Naive thymus-derived CD4-positive, alpha-beta T cell (primary cell): ENCODE measurements at regions not wholly inside any gene's neighbourhood (a gene's known extent, or its start where the extent isn't known, plus 50 kb on each side); places are given as distances from the start of the nearest gene placed in this dataset.

Source experiments
- ATAC-seq: fragments of 150-1000 bp; cut with Tn5 transposase; 2 replicates; pipeline ENCODE4 v1.10.0; 2021; ENCODE audit warnings: mild to moderate bottlenecking, moderate library complexity
- CTCF ChIA-PET: fragments of 350-600 bp; sonication (Branson Sonifier 250); formaldehyde crosslinking; loops from one replicate; lab custom pipeline; 2021; ENCODE audit warnings: antibody characterized with exemption; lab: Charles Lee
- POLR2A ChIA-PET: fragments of 350-600 bp; sonication (Branson Sonifier 250); formaldehyde crosslinking; loops from one replicate; lab custom pipeline; 2021; ENCODE audit warnings: antibody characterized with exemption, inconsistent platforms; lab: Charles Lee
- DNase-seq, 9 donors: peaks; one replicate each; pipeline versions ENCODE4 v3.0.0 to v3.0.0-alpha.2; 2020 to 2022; ENCODE audit warnings: mixed read lengths in 1 of 9
- H3K27ac ChIP-seq: one replicate; pipeline ENCODE4 v1.7.0; 2013; ENCODE audit warnings: mild to moderate bottlenecking, low read depth, low read length, moderate library complexity
- H3K27me3 ChIP-seq, 2 donors: one replicate each; pipeline ENCODE4 v1.7.0; 2013; ENCODE audit warnings: low read length in 2 of 2, mild to moderate bottlenecking in 2 of 2, moderate library complexity in 2 of 2; ENCODE audit not compliant: control insufficient read depth in 2 of 2, insufficient read depth in 2 of 2
- H3K36me3 ChIP-seq, 3 experiments: 1 replicate in 2 of 3; 2 replicates in 1 of 3; pipeline ENCODE4 v1.7.0; 2013; ENCODE audit warnings: low read length in 3 of 3, mild to moderate bottlenecking in 3 of 3, moderate library complexity in 1 of 3; ENCODE audit not compliant: insufficient read depth in 3 of 3, control insufficient read depth in 2 of 3
- H3K4me1 ChIP-seq, 2 donors: one replicate each; pipeline ENCODE4 v1.7.0; 2013; ENCODE audit warnings: low read length in 2 of 2, mild to moderate bottlenecking in 2 of 2, moderate library complexity in 1 of 2; ENCODE audit not compliant: control insufficient read depth in 2 of 2, insufficient read depth in 2 of 2
- H3K4me3 ChIP-seq: 2 replicates; pipeline ENCODE4 v1.7.0; 2013; ENCODE audit warnings: mild to moderate bottlenecking, low read length
- H3K9me3 ChIP-seq, 3 experiments: 1 replicate in 2 of 3; 2 replicates in 1 of 3; pipeline ENCODE4 v1.7.0; 2013; ENCODE audit warnings: low read length in 3 of 3; ENCODE audit not compliant: control insufficient read depth in 2 of 3
- H3K27ac Mint-ChIP-seq, 9 donors: one replicate each; pipeline ENCODE4 v1.8.0; 2020 to 2022; ENCODE audit warnings: mixed read lengths in 9 of 9, mild to moderate bottlenecking in 8 of 9, moderate library complexity in 5 of 9, inconsistent platforms in 2 of 9
- H3K27me3 Mint-ChIP-seq, 5 donors: one replicate each; pipeline ENCODE4 v1.8.0; 2021 to 2022; ENCODE audit warnings: mixed read lengths in 5 of 5, mild to moderate bottlenecking in 1 of 5
- H3K36me3 Mint-ChIP-seq, 5 donors: one replicate each; pipeline ENCODE4 v1.8.0; 2020 to 2022; ENCODE audit warnings: mixed read lengths in 5 of 5, mild to moderate bottlenecking in 3 of 5, inconsistent platforms in 1 of 5
- H3K4me1 Mint-ChIP-seq, 7 donors: one replicate each; pipeline ENCODE4 v1.8.0; 2020 to 2022; ENCODE audit warnings: mixed read lengths in 7 of 7, mild to moderate bottlenecking in 3 of 7, inconsistent platforms in 1 of 7
- H3K4me3 Mint-ChIP-seq, 10 donors: one replicate each; pipeline ENCODE4 v1.8.0; 2020 to 2022; ENCODE audit warnings: mild to moderate bottlenecking in 10 of 10, mixed read lengths in 10 of 10, moderate library complexity in 6 of 10, inconsistent platforms in 2 of 10
- H3K9me3 Mint-ChIP-seq, 11 donors: one replicate each; pipeline ENCODE4 v1.8.0; 2020 to 2022; ENCODE audit warnings: mixed read lengths in 11 of 11, mild to moderate bottlenecking in 4 of 11, inconsistent platforms in 1 of 11, moderate library complexity in 1 of 11
- intact Hi-C, 2 donors: fragments of 100-400 bp; cut with micrococcal nuclease; formaldehyde crosslinking; loops; one replicate each; pipeline ENCODE4 v1.15.1; 2023

DNA sequence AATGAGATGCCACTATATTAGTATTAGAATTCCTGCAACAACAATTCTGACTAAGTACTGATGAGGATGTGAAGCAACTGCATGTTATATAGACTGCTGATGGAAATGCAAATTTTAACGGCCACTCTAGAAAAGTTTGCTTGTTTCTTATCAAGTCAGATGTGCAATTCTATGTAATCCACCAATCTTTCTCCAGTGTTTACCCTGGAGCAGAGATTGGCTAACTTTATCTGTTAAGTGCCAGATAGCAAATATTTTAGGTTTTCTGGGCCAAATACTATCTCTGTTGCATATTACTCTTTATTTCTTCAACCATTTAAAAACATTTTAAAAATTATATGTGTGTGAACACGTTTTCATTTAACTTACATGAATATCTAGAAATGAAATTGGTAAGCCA is 586.9 kb downstream of the FAM181B start:
- ChIA-PET CTCF (no interaction called here), POLR2A (no interaction called here)
- H3K27ac ChIP-seq: no peak overlapping the region
- H3K36me3 ChIP-seq: no peaks in the 10 kb centered on the region
- no peaks in the 10 kb centered on the region for H3K9me3 ChIP-seq
- H3K4me3 ChIP-seq: no peak overlapping the region
- intact Hi-C loops: no loop called here
- no peak for DNase-seq
- H3K4me1 Mint-ChIP-seq: no peaks in the 10 kb centered on the region
- ATAC-seq: no peak
- no peak overlapping the region for H3K4me3 Mint-ChIP-seq
- H3K4me1 ChIP-seq: no peaks in the 10 kb centered on the region
- H3K27me3 ChIP-seq: no peaks in the 10 kb centered on the region
- peaks cover 0 to 5% (median 3%) of the 10 kb centered on the region in 5 donors for H3K27me3 Mint-ChIP-seq
- H3K27ac Mint-ChIP-seq: no peak overlapping the region
- H3K9me3 Mint-ChIP-seq: no peaks in the 10 kb centered on the region
- H3K36me3 Mint-ChIP-seq: no peaks in the 10 kb centered on the region

GRCh38 chr11:82118946-82119345 is 614.7 kb downstream of the FAM181B start:
- CTCF ChIA-PET: no interaction called here
- no peak overlapping the region for H3K27ac Mint-ChIP-seq
- peaks cover 0 to 18% (median 10%) of the 10 kb centered on the region in 5 donors for H3K27me3 Mint-ChIP-seq
- ATAC-seq (no peak), DNase-seq (no peak)
- no peaks in the 10 kb centered on the region for H3K27me3 ChIP-seq
- no peaks in the 10 kb centered on the region for H3K9me3 ChIP-seq
- no peaks in the 10 kb centered on the region for H3K36me3 ChIP-seq
- H3K27ac ChIP-seq: no peak overlapping the region
- intact Hi-C loops: loop anchor here in 1 of 2 donors (10.0 kb wide), 1 partner anchor 334 kb away; no protein-coding TSS in a partner anchor
- no peaks in the 10 kb centered on the region for H3K4me1 Mint-ChIP-seq
- H3K4me3 ChIP-seq: no peak overlapping the region
- H3K4me3 Mint-ChIP-seq: no peak overlapping the region
- POLR2A ChIA-PET: no interaction called here
- no peaks in the 10 kb centered on the region for H3K4me1 ChIP-seq
- H3K9me3 Mint-ChIP-seq: peaks cover 0 to 7% (median 0%) of the 10 kb centered on the region in 11 donors
- no peaks in the 10 kb centered on the region for H3K36me3 Mint-ChIP-seq

DNA sequence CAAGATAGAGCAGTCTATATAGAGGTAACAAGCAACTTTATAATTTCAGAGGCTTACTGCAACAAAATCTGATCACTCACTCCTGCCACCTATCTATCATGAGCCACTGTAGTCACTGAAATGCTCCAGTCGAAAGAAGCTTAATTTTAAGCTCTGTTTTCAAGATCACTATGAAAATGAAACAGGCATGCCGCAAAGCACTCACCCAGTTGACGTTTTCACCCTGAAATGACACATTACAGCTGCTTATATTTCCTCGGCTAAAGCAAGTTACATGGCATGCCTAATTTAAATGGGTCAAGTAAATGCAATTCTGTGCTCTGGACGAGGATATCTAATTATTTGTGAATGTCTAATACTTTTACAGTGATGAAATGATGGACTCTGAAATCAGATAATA is 616.3 kb downstream of the FAM181B start:
- no peaks in the 10 kb centered on the region for H3K4me1 ChIP-seq
- no peak for DNase-seq
- no peak for ATAC-seq
- Mint-ChIP-seq H3K27me3 (peaks cover 0 to 18% (median 8%) of the 10 kb centered on the region in 5 donors), H3K36me3 (no peaks in the 10 kb centered on the region), H3K27ac (no peak overlapping the region), H3K9me3 (peaks cover 0 to 7% (median 0%) of the 10 kb centered on the region in 11 donors), H3K4me1 (no peaks in the 10 kb centered on the region), H3K4me3 (no peak overlapping the region)
- POLR2A ChIA-PET: interaction anchor here (0.6 kb wide), 1 partner anchor 17 kb away, joined by 3 read pairs; no protein-coding TSS in a partner anchor
- H3K27me3 ChIP-seq: no peaks in the 10 kb centered on the region
- no peaks in the 10 kb centered on the region for H3K36me3 ChIP-seq
- CTCF ChIA-PET: no interaction called here
- intact Hi-C loops: loop anchor here in 1 of 2 donors (10.0 kb wide), 1 partner anchor 333 kb away; no protein-coding TSS in a partner anchor
- H3K27ac ChIP-seq: no peak overlapping the region
- H3K9me3 ChIP-seq: no peaks in the 10 kb centered on the region
- no peak overlapping the region for H3K4me3 ChIP-seq

DNA sequence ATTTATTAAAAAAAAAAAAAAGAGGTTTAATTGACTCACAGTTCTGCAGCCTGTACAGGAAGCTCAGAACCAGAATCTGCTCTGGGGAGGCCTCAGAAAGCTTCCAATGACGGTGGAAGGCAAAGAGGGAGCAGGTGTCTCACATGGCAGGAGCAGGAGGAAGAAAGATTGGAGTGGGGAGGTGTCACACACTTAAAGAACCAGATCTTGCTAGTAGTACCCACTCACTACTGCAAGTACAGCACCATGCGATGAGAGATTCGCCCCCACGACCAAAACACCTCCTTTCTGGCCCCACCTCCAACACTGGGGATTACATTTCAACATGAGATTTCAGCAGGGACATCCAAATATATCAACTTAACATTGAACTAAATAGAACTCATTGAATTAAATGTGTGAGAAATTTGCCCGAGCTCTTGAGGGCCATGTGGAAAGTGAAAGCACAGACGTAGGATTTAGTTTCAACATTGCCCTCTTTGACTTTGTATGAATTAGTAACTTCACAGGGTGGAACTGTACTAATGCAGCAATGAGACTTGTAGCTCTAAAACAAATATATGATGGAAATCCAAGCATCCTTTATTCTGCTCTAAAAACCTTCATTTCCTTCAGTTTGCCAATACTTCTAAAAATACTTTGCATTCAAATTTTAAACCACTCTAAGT is 628.2 kb downstream of the FAM181B start:
- no peaks in the 10 kb centered on the region for H3K4me1 ChIP-seq
- H3K4me3 ChIP-seq: no peak overlapping the region
- H3K27me3 ChIP-seq: no peaks in the 10 kb centered on the region
- intact Hi-C loops: no loop called here
- DNase-seq (no peak), ATAC-seq (no peak)
- H3K36me3 ChIP-seq: no peaks in the 10 kb centered on the region
- Mint-ChIP-seq H3K36me3 (no peaks in the 10 kb centered on the region), H3K4me1 (no peaks in the 10 kb centered on the region), H3K27me3 (peaks cover 0 to 10% (median 0%) of the 10 kb centered on the region in 5 donors), H3K27ac (no peak overlapping the region), H3K4me3 (no peak overlapping the region), H3K9me3 (peaks cover 0 to 4% (median 0%) of the 10 kb centered on the region in 11 donors)
- H3K27ac ChIP-seq: no peak overlapping the region
- ChIA-PET POLR2A (no interaction called here), CTCF (interaction anchor here (0.6 kb wide), 1 partner anchor 591 kb away, joined by 3 read pairs; no protein-coding TSS in a partner anchor)
- no peaks in the 10 kb centered on the region for H3K9me3 ChIP-seq

GRCh38 chr11:82092904-82093303 is 640.8 kb downstream of the FAM181B start:
- POLR2A ChIA-PET: no interaction called here
- H3K36me3 Mint-ChIP-seq: no peaks in the 10 kb centered on the region
- Histone ChIP-seq H3K36me3 (no peaks in the 10 kb centered on the region), H3K4me3 (no peak overlapping the region), H3K9me3 (no peaks in the 10 kb centered on the region), H3K27ac (no peak overlapping the region), H3K4me1 (no peaks in the 10 kb centered on the region), H3K27me3 (no peaks in the 10 kb centered on the region)
- H3K27ac Mint-ChIP-seq: no peak overlapping the region
- peaks cover 0 to 2% (median 0%) of the 10 kb centered on the region in 7 donors for H3K4me1 Mint-ChIP-seq
- H3K27me3 Mint-ChIP-seq: peaks cover 0 to 6% (median 0%) of the 10 kb centered on the region in 5 donors
- H3K9me3 Mint-ChIP-seq: peaks cover 0 to 1% (median 0%) of the 10 kb centered on the region in 11 donors
- ATAC-seq (no peak), DNase-seq (no peak)
- no peak overlapping the region for H3K4me3 Mint-ChIP-seq
- CTCF ChIA-PET: no interaction called here
- intact Hi-C loops: no loop called here

DNA sequence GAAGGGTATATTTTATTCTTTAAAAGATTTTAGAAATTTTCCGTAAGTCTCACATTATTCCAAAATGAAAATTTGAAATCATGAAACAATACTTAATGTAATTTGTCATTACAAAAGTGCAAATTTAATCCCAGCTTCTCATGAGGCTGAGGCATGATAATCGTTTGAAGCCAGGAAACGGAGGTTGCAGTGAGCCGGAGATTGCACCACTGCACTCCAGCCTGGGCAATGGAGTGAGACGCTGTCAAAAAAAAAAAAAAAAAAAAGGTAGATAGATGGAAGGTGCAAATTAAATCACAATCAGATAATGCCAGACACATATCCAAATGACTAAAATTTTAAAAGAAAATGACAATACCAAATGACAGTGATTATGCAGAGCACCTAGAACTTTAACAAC is 644.2 kb downstream of the FAM181B start:
- Mint-ChIP-seq H3K27me3 (peaks cover 0 to 15% (median 3%) of the 10 kb centered on the region in 5 donors), H3K4me3 (no peak overlapping the region), H3K27ac (no peak overlapping the region), H3K4me1 (peaks cover 0 to 2% (median 0%) of the 10 kb centered on the region in 7 donors), H3K9me3 (no peaks in the 10 kb centered on the region), H3K36me3 (no peaks in the 10 kb centered on the region)
- no peaks in the 10 kb centered on the region for H3K27me3 ChIP-seq
- ATAC-seq: no peak
- no peak for DNase-seq
- H3K27ac ChIP-seq: no peak overlapping the region
- no peaks in the 10 kb centered on the region for H3K4me1 ChIP-seq
- no peaks in the 10 kb centered on the region for H3K9me3 ChIP-seq
- intact Hi-C loops: no loop called here
- H3K36me3 ChIP-seq: no peaks in the 10 kb centered on the region
- ChIA-PET CTCF (no interaction called here), POLR2A (no interaction called here)
- no peak overlapping the region for H3K4me3 ChIP-seq

- intact Hi-C loops: no loop called here
- no peak overlapping the region for H3K4me3 ChIP-seq
- POLR2A ChIA-PET: no interaction called here
- H3K36me3 ChIP-seq: no peaks in the 10 kb centered on the region
- no peaks in the 10 kb centered on the region for H3K9me3 Mint-ChIP-seq
- peaks cover 0 to 15% (median 5%) of the 10 kb centered on the region in 5 donors for H3K27me3 Mint-ChIP-seq
- no peaks in the 10 kb centered on the region for H3K4me1 Mint-ChIP-seq
- CTCF ChIA-PET: no interaction called here
- H3K9me3 ChIP-seq: no peaks in the 10 kb centered on the region
- no peak for ATAC-seq
- DNase-seq: no peak
- H3K27ac Mint-ChIP-seq: no peak overlapping the region
- no peaks in the 10 kb centered on the region for H3K27me3 ChIP-seq
- no peak overlapping the region for H3K4me3 Mint-ChIP-seq
- H3K4me1 ChIP-seq: no peaks in the 10 kb centered on the region
- no peak overlapping the region for H3K27ac ChIP-seq
- H3K36me3 Mint-ChIP-seq: no peaks in the 10 kb centered on the region
Measured at GRCh38 chr11:82085493-82085892, 648.2 kb downstream of the FAM181B start.
